ENCODE measurements at regions not wholly inside any gene's neighbourhood (a gene's known extent, or its start where the extent isn't known, plus 50 kb on each side); places are given as distances from the start of the nearest gene placed in this dataset.

GRCh38 chr6:219019-219570, 73.2 kb upstream of the DUSP22 start:
- TF ChIP-seq ZNF501 (tag by site-specific recombination; IDR thresholded peaks at IDR 0.05) (no peak), ZNF776 (tag by site-specific recombination; IDR thresholded peaks at IDR 0.05; ENCODE audit: borderline replicate concordance) (no peak)

Data from HEK293 (cell line).